Psoas muscle (tissue), 7 donors: ENCODE measurements at regions not wholly inside any gene's neighbourhood (a gene's known extent, or its start where the extent isn't known, plus 50 kb on each side); places are given as distances from the start of the nearest gene placed in this dataset.

Experiments used
- ATAC-seq, 4 donors: fragments of 200-7000 bp; cut with Tn5 transposase; one replicate each; pipeline ENCODE4 v1.9.1; 2020; ENCODE audit warnings: moderate library complexity in 3 of 4, mild to moderate bottlenecking in 2 of 4
- DNase-seq, 2 donors: peaks; one replicate each; pipeline ENCODE4 v3.0.0-alpha.2; 2020
- H3K27ac ChIP-seq: fragments of 200-600 bp; one replicate; pipeline ENCODE4 v1.8.0; 2022
- H3K27me3 ChIP-seq, 3 donors: fragments of 200-600 bp in 1 of 3; one replicate each; pipeline versions ENCODE4 v1.6.1 to v1.8.0; 2013 to 2022; ENCODE audit warnings: low read length in 2 of 3, mild to moderate bottlenecking in 2 of 3, moderate library complexity in 1 of 3; ENCODE audit not compliant: insufficient read depth in 3 of 3
- H3K36me3 ChIP-seq, 2 donors: fragments of 200-600 bp in 1 of 2; one replicate each; pipeline versions ENCODE4 v1.6.1 to v1.8.0; 2013 to 2022; ENCODE audit warnings: low read depth in 1 of 2, mild to moderate bottlenecking in 1 of 2, moderate library complexity in 1 of 2; ENCODE audit not compliant: insufficient read depth in 1 of 2
- H3K4me1 ChIP-seq: fragments of 200-600 bp; one replicate; pipeline ENCODE4 v1.8.0; 2022
- H3K4me3 ChIP-seq: fragments of 200-600 bp; one replicate; pipeline ENCODE4 v1.8.0; 2022; ENCODE audit warnings: mild to moderate bottlenecking
- H3K9me3 ChIP-seq: fragments of 200-600 bp; one replicate; pipeline ENCODE4 v1.8.0; 2022
- CTCF ChIP-seq: fragments of 200-600 bp; IDR thresholded peaks from one replicate; pipeline ENCODE4 v1.8.0; 2022; ENCODE audit warnings: antibody characterized with exemption
- WGBS, 3 donors: extraction: QIAGEN DNeasy Blood & Tissue Kit; methylation state at CpG; one replicate each; pipeline versions ENCODE4 v1.1.6 to v1.1.7; 2013; 5-methylcytosine and 5-hydroxymethylcytosine counted together
- intact Hi-C, 2 donors: fragments of 100-400 bp; cut with DNase I; formaldehyde crosslinking; loops; one replicate each; pipeline versions ENCODE4 v1.11.0 to v1.14.2; 2022
- donor health status: healthy with polysubstance abuse.
- donor health status: DM: no; HTN: no; CAD: no; lungs with moderate emphysema.
- donor health status: Bipolar disorder and iron deficiency.
- donor health status: healthy.
- donor health status: DM: yes; HTN: yes; CAD: no.
- donor health status: DM: no; HTN: no; CAD: no.
- donor health status: DM: yes; HTN: yes; CAD: no.

- intact Hi-C loops: no loop called here
These were observed 127.6 kb upstream of the TANK start for GRCh38 chr2:161032635-161033034.

GRCh38 chr2:161033059-161033660 is 127.1 kb upstream of the TANK start:
- H3K4me1 ChIP-seq: peaks cover 17% of the 10 kb centered on the region
- no peak for DNase-seq
- no peaks in the 10 kb centered on the region for H3K27me3 ChIP-seq
- no peak overlapping the region for H3K27ac ChIP-seq
- no peaks in the 10 kb centered on the region for H3K36me3 ChIP-seq
- 79 to 90% (median 81%) methylated on average over 2 of the region's 2 CpGs for WGBS, 3 donors
- no peaks in the 10 kb centered on the region for H3K9me3 ChIP-seq
- intact Hi-C loops: no loop called here
- H3K4me3 ChIP-seq: no peak overlapping the region
- TF ChIP-seq CTCF: no peak
- no peak for ATAC-seq

More at GRCh38 chr2:161032635-161033034, 127.6 kb upstream of the TANK start:
- Histone ChIP-seq H3K27me3 (no peaks in the 10 kb centered on the region), H3K27ac (no peak overlapping the region), H3K4me1 (peaks cover 17% of the 10 kb centered on the region), H3K9me3 (no peaks in the 10 kb centered on the region), H3K36me3 (no peaks in the 10 kb centered on the region), H3K4me3 (no peak overlapping the region)
- ATAC-seq (no peak), DNase-seq (no peak)
- no peak for TF ChIP-seq CTCF
- 95 to 98% (median 95%) methylated on average over 7 of the region's 7 CpGs for WGBS, 3 donors

- Histone ChIP-seq H3K36me3 (no peaks in the 10 kb centered on the region), H3K27me3 (no peaks in the 10 kb centered on the region), H3K27ac (no peak overlapping the region), H3K9me3 (no peaks in the 10 kb centered on the region), H3K4me3 (no peak overlapping the region), H3K4me1 (no peaks in the 10 kb centered on the region)
- intact Hi-C loops: no loop called here
- TF ChIP-seq CTCF: no peak
- DNase-seq: no peak
- 55 to 58% (median 56%) methylated on average over 1 of the region's 1 CpG for WGBS, 3 donors
- no peak for ATAC-seq
These were observed 123.3 kb upstream of the TANK start for GRCh38 chr2:161036926-161037325.

GRCh38 chr2:161039071-161039470 is 121.2 kb upstream of the TANK start:
- intact Hi-C loops: no loop called here
- DNase-seq (no peak), ATAC-seq (no peak)
- no peaks in the 10 kb centered on the region for H3K9me3 ChIP-seq
- 81 to 87% (median 86%) methylated on average over 5 of the region's 5 CpGs for WGBS, 3 donors
- no peak for TF ChIP-seq CTCF
- H3K27me3 ChIP-seq: no peaks in the 10 kb centered on the region
- H3K4me1 ChIP-seq: peaks cover 10% of the 10 kb centered on the region
- no peaks in the 10 kb centered on the region for H3K36me3 ChIP-seq
- no peak overlapping the region for H3K4me3 ChIP-seq
- H3K27ac ChIP-seq: no peak overlapping the region

GRCh38 chr2:161041356-161041755 is 118.9 kb upstream of the TANK start:
- DNase-seq (no peak), ATAC-seq (no peak)
- Histone ChIP-seq H3K4me1 (peaks cover 26% of the 10 kb centered on the region), H3K27ac (no peak overlapping the region), H3K4me3 (no peak overlapping the region), H3K9me3 (no peaks in the 10 kb centered on the region), H3K27me3 (no peaks in the 10 kb centered on the region), H3K36me3 (no peaks in the 10 kb centered on the region)
- intact Hi-C loops: no loop called here
- WGBS, 3 donors: 61 to 77% (median 68%) methylated on average over 2 of the region's 2 CpGs
- TF ChIP-seq CTCF: no peak
